ENCODE measurements at regions not wholly inside any gene's neighbourhood (a gene's known extent, or its start where the extent isn't known, plus 50 kb on each side); places are given as distances from the start of the nearest gene placed in this dataset.

DNA sequence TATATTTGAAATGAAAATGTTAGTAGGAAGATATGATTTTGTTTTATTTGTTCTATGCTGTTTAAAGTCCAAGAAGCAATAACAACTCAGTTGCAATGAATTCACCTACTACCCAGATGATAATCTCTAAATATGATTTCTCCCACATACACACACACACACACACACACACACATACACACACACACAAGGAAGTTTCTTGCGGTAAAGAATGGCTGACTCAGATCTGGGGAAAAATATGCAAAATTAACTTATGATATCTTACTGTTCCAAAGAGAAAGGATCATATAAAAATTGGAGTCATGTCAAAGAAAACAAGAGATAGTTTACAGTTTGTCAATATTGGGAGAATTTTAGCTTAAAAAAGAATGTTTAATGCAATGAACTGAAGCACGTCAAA lies 456.7 kb downstream of the SLC16A7 start:
- no peak for DNase-seq

- no peak for DNase-seq
Observed at GRCh38 chr12:60059180-60059579, 463.4 kb downstream of the SLC16A7 start.

- DNase-seq, result no peak
Observed at GRCh38 chr12:60066655-60067054, 470.8 kb downstream of the SLC16A7 start.

- DNase-seq, result no peak
Observed at GRCh38 chr12:60070552-60070951, 474.7 kb downstream of the SLC16A7 start.

- DNase-seq, result no peak
Observed at GRCh38 chr12:60071759-60072191, 475.9 kb downstream of the SLC16A7 start.

- DNase-seq, result no peak
Observed at GRCh38 chr12:60072911-60073310, 477.1 kb downstream of the SLC16A7 start.

DNA sequence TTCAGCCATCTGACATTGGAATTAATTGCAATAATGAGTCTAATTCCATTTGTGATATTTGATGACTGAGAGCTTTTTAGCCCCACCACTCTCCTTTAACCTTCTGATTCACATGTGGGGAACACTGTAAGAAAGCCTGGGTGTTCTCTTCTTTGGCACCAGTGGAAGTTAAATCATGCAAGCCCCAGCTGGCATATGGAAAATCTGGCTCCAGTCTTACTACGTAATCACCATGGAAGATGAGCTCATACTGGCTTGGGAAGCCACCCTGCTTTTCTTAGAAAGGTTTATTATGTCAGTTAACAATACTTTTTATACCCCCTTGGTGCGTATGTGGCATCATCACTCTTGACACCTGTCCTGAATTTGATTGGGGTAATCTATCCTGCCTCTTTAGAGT lies 479.3 kb downstream of the SLC16A7 start:
- DNase-seq, result no peak

- DNase-seq, result no peak
Observed at GRCh38 chr12:60078026-60078425, 482.2 kb downstream of the SLC16A7 start.

GRCh38 chr12:60093428-60093827 lies 497.6 kb downstream of the SLC16A7 start:
- no peak for DNase-seq

DNA sequence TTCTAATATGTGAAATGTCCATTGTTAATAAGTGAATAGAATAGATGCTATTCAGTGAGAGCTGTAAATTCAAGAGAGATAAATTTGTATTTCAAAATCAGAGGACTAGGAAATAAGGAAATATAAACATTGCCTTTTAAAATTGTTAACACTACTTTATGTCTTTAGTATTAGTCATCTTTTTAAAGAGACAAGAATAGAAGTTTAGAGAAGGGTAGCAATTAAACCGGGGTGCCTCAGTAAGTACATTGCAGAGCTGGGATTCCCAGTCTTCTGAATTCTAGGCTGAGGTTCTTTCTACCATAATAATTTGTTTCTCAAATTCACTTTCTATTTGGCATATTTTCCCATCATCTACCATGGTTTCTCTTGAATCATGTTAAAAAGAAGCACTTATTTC lies 498.6 kb downstream of the SLC16A7 start:
- DNase-seq, result no peak

DNA sequence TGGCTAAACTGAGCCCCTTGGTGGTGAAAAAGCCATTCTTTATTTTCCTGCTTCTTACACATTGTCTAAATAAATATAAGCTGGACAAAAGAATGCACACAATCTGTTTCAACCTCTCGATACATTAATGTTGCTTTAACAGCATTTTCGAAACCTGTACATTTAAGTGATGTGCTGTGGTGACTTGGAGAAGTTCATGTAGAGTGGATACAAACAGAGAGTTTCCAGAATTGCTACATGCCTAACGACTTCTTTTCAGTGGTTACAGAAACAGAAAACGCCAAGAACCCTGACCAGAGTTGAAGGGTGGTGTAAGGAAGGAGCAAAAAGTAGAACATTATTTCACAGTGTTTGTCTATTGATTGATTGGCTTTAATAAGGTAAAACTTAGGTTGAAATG lies 500.9 kb downstream of the SLC16A7 start:
- DNase-seq, result no peak

DNA sequence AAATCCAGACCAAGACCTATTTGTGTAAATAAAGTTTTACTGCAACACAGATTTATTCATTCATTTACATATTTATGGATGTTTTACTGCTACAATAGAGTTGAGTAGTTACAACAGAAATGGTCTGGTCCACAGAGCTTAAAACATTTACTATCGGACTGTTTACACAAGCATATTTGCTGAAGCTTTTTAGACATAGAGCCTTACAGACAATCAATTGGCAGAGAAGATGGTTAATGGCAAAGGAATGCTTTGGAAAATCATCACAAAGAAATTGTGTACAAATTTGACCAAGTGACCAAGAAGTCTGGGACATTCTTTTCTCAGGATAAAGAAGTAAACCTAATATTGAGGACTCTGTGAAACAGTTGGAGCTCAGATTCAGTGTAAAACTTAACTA lies 504.3 kb downstream of the SLC16A7 start:
- DNase-seq, result no peak

DNA sequence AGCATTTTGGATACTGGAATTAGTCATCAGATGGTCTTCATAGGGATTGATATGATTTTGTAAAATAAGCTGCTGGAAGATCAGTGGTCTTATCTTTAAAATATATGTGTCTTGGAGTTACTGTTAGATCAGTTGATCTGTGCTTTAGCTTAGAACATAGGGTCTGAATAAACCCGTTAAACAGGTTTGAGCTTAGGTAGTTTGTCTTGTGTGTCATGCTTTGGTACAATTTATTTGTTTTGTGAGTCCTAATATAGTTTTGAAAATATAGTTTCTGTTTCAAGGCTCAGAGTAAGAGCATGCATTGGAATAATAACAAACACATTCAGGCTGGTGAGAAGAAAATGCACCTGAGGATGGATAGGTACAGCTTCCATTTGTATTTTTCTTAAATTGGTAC lies 505.0 kb downstream of the SLC16A7 start:
- DNase-seq, result no peak

DNA sequence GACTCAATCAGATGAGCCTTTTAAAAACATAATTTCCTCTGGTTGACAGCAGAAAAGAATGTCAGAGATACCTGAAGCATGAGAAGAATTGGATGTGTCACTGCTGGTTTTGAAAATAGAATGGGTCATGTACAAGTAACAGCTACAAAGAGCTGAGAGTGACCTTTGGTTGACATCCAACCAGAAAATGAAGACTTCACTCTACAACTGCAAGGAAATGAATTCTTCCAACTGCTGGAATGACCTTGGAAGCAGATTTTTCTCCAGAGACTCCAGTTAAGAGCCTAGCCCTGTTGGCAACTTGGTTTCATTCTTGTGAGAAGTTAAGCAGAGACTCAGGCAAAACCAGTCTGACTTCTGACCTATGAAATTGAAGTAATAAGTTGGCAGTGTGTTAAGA lies 505.9 kb downstream of the SLC16A7 start:
- DNase-seq, result no peak

DNA sequence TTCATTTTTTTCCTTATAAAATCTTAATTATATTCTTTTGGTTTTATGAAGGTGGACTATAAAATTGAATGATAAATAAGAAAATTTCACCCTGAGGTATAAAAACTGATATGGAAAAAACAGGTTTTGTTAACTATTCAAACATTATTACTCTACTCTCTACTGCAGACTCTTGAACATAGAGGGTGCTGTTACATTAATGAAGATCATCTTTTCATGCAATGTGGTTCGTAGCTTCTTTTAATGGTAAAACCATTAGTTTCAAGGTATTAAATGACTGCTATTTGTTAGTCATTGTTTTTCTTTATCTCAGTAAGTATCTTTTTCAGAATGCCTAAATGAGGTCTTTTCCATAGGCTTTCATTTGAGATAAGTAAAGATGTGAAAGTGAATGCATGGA lies 510.4 kb downstream of the SLC16A7 start:
- no peak for DNase-seq

DNA sequence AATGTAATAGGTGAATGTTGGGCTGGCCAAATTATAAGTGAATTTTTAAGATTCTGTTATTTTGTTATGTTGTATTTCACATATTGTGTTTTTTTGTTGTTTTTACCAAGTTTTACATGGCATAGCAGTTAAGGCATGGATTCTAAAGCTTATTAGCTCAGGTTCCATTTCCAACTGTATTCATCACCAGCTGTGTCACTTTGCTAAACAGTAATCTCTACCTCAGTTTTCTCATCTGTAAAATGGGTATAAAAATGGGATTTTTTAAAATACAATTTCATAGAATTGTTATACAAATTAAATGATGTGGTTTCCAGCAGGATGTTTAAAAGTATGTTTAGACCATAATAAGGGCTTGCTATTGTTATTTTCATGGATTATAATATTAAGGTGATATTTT lies 512.2 kb downstream of the SLC16A7 start:
- no peak for DNase-seq

GRCh38 chr12:60112063-60112462 lies 516.2 kb downstream of the SLC16A7 start:
- DNase-seq, result no peak

DNA sequence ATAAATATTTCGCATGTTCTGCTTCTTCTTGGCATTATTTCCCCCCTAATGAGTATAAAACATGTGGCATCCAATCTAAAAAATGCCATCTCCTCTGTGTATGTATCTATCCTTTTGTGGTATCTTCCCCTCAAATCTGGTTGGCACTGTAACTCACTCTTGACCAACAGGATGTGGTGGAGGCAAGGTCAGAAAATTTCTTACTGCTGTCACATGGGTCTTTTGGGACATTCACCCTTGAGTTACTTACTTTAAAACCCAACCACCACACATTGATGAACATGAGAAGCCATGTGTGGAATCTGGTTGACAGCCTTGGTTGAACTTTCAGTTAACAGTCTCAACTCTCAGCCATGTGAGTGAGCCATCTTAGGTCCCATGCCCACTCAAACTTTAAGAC lies 516.9 kb downstream of the SLC16A7 start:
- DNase-seq, result no peak

GRCh38 chr12:60114169-60114568 lies 518.3 kb downstream of the SLC16A7 start:
- DNase-seq, result no peak

GRCh38 chr12:60119327-60119726 lies 523.5 kb downstream of the SLC16A7 start:
- no peak for DNase-seq

DNA sequence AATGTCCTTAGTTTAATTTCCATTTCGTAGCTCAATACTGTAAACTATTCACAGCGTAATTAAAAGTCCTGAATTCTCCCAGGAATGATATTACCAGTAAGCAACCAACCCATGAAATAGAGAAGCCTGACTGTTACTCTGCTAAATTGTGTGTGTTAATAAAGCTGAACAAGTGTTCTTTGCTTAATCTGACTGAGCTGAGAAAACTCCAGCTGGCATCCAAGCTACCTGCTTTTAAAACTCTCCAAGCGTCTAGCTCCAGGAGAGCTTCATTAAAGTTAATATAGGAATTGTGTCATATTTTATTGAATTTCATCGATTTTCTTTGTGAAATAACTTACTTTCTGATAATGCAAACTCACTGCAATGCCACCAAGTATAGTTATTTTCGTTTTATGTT lies 524.4 kb downstream of the SLC16A7 start:
- DNase-seq, result no peak

DNA sequence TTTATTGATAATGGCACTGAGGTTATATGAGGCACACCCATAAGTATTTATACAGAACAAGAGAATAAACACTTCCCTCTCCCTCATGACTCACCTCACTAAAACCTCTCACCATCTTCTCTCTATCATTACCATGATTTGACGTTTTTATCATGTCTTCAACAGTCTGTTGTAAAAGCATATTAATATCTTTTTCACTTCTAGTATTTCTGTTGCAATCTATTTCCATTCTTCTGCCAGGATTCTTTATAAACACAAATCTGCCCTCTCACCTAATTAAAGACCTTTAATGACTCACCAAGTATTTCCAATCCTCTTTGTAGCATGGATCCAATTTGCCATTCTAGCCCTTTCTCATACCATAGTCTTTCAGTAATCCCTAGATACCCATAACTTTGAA lies 527.7 kb downstream of the SLC16A7 start:
- no peak for DNase-seq

DNA sequence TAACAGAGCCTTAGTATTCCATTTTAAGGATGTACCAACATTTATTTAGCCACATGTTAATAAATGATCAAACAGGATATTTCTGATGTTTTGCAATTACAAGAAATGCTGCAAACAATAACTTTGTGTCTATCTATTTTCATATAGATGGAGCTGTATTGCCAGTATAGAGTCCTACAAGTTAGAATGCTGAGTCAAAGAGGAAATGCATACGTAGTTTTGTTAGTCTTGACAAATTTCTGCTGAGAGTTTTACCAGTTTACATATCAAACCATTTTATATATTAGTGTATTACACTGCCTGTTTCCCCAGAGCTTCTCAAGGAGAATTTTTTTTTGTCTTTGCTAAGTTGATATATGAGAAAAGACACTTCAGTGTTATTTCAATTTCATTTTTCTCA lies 541.7 kb downstream of the SLC16A7 start:
- DNase-seq, result no peak

DNA sequence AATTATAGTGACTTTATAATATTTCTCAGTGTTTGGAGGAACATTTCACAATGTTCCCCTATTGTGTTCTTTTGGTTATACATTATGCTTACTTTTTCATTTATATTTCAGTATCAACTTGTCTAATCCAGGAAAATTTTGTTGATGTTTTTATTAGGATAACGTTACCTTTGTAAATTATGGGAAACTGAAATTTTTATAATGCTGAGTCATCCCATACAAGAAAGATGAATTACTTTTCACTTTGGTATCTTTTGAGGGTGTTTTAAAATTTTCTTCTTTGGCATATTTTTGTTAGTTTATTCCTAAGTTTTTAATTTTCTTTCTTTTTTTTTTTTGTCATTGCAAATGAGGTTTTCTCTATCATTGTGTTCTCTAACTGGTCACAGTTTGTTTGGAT lies 542.7 kb downstream of the SLC16A7 start:
- no peak for DNase-seq

DNA sequence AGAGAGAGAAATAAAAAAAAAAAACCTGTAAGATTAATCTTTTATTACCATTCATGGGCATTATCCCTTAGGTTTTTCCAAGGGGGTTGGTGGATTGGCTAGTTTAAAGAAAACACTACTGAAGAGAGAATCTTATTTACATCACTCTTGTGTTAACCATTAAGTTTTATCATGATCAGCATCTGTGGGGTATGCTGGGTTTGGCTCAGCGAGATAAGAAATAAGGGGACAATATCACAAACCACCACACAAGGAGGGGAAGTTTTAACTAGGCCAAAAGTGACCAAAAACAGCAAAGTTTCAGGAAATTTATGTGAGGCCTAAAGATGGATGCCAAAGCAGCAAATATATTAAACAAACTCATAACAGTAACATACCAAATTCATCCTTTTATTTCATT lies 548.6 kb downstream of the SLC16A7 start:
- no peak for DNase-seq

DNA sequence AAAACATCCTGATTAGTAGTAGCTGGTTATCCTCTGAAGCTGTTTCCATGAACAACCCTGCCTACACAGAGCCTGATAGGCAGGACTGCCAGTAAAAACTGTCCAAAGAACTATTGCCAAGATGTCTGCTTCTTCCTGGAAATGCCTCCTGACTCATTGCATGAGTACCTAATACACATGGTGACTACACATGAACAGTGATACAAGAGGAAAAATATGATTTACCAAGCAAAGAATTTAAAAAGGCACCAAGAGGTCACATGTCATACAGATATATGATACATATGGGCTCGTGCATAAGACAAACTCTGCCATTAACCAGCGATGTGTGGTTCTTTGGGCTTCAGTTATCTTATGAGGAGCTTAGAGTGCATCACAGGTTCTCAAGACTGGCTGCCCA lies 552.3 kb downstream of the SLC16A7 start:
- DNase-seq, result no peak
